ENCODE measurements at regions not wholly inside any gene's neighbourhood (a gene's known extent, or its start where the extent isn't known, plus 50 kb on each side); places are given as distances from the start of the nearest gene placed in this dataset.

GRCh38 chr5:133905424-133905823 is 63.0 kb downstream of the C5orf15 start:
- no peak for DNase-seq

GRCh38 chr5:133904641-133905040 is 63.8 kb downstream of the C5orf15 start:
- DNase-seq: no peak

DNA sequence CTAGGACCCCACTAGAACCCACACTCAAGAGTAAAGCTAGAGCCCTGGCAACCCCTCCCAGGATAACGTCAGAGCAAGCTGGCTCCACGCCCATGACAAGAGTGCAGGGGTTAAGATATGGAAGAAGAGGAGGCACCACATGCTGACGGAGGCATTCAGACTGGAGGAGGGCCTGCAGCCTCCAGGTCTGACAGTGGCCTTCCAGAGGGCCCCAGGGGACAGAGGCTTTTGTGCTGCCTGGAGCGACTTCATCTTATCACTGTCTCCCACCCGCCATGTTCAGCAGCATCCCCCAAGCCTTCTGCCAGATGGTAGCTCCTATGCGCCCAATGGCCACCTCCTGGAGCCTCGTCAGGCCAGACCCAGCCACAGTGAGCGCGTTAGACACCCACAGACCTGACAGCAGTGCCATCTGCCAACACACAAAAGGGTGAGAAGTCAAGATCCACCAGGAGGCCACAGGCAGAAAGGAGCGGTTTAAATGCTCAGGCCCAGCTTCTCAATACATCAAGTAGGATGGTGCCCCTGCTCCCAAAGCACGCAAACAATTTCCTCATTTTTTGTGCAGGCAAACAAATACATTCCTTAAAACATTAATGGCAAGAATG is 65.8 kb downstream of the C5orf15 start:
- no peak for DNase-seq

DNA sequence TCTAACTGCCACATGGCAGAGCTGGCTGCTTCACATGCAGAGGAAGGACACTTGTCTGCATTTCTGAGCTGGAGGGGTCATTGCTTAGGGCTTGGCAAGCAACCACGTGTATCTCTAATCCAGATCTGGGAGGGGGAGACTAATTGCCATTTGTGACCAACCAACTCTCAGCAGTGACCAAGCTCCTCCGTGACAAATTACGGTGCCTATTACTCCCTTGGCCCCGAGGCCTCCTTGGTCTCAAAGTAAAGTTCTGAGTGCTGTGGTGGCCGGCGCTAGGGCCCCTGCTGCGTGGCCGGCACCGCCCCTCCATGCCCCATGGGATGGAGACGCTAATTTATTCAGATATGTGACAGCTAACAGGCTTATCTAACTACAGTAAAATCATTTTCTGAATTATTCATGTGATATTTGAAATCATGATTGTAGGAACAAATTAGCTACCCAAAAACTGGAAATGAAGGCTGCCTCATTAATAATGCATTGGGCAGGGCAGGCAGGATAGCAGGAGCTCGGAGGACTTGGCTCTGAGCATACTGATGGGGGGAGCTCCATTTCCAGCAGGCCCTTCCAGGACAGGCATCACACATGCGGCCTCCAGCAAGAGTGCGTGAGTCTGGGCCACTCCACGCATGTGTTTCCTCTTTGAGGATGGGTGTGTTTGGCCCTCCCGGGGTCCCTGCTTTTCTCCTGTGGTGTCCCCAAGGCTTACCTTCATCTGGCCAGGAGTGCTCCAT is 67.7 kb downstream of the C5orf15 start:
- DNase-seq: no peak

- no peak for DNase-seq
Observed at GRCh38 chr5:133899506-133899905, 68.9 kb downstream of the C5orf15 start.

DNA sequence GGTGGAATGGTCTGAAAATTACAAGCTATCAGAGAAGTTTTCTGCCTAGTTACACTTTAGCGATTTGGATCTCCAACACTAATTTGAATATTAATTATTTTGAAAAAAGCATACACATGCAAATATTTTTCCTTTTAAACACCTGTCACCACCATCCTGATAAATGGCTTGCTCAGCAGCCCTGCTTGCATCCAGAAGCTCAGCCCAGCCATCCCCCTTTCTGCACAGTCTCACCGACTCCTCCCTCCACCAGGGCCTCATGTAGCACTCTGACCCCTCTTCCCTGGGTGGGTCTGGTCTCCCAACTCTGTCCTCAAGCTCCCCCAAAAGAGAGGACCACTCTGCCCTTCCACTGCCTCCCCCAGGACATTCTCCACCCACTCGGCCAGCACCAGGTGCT is 70.0 kb downstream of the C5orf15 start:
- DNase-seq: no peak

DNA sequence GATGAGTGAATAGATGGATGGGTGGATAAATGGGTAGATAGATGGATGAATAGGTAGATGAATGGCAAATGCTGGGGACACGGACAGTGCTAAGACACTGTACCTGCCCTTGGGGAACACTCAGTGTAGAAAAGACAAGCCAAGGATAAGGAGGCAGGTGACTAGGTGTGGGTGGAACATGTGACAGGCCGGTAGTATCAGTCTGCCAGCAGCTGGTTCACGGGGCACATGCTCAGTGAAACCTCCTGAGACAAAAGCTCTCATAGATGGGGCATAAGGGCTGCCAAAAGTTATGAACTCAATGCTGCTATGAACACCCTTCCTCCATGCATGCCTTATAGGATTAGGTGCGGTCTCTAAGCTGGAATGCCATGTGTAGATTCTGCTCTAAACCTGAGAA is 71.0 kb downstream of the C5orf15 start:
- DNase-seq: no peak

DNA sequence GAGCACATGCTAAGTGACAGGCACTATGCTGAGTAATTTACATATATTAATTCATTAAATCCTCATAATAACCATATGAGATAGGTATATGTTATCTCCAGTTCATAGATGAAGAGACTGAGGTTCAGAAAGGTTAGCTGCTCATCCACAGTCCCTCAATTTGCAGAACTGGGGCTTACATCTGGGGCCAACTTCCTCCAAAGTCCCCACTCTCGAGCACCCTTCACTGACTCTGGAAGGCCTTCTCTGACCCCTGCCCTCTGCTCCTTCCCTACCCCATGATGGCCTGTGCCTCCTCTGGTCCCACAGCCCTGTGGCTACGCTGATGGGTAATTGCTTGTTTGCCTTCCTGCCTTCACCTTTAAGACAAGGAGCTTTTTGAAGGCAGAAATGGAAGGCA is 71.6 kb downstream of the C5orf15 start:
- no peak for DNase-seq

GRCh38 chr5:133895979-133896845 is 72.2 kb downstream of the C5orf15 start:
- no peak for DNase-seq

DNA sequence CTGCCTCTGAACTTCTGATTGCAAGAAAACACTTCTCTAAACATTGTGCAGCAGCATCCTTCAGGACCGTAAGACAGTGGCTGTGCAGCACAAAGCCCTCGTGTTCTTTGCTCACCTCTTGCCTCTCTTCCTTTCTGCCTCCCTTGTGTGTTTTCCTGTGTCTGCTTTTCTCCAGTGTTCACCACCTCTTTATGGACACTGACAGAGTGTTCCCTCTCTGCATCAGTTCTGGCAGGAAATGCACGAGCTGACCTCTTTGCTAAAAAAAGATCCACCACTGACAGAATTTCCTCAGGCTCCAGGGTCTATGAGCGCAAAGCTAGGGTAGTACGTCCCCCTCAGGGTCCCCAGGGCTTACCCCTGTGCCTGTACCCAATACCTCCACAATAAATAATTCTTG is 74.3 kb downstream of the C5orf15 start:
- DNase-seq: no peak

- no peak for DNase-seq
Observed at GRCh38 chr5:133892774-133893173, 75.7 kb downstream of the C5orf15 start.

- no peak for DNase-seq
Observed at GRCh38 chr5:133892306-133892705, 76.1 kb downstream of the C5orf15 start.

DNA sequence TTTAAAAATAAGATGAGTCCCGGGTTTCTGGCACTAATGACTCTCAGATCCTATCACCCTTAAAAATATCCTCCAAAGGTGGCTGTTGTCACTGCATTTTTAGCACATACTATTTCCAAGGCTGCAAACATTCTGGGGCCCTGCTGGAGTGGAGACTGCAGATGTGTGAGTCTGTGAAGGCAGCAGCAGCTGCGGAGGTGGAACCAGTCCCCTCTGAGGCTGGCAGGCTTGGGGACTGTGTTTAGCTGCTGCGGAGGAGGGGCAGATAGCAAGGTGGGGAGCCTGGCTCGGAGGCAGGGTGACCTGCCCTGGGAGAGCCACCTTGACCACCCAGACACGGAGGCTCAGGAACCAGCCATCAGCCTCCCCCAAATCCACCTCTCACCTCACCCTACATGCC is 77.0 kb downstream of the C5orf15 start:
- no peak for DNase-seq

DNA sequence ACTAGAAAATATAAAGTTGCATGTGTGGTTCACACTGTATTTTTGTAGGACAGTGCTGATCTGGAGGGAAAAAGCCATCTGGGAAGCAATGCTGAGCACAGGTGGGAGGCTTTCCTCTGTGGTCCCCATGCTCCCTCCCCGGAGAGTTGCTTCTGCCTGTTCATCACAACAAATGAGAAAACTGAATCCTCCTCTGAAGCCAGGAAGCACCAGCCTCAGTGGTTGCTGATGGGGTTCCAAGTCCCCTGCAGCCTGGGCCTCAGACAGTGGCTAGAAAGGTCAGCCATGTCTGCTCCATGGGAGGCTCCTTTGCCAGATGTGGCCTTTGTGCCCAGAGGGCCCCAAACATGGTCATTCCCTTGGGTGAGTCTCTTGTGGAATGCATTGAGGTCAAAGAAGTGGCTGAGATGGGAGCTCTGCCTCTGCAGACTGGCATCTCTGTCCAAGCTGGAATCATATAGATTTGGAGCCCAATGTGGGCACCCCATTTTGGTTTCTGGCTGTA is 77.6 kb downstream of the C5orf15 start:
- no peak for DNase-seq

GRCh38 chr5:133890314-133890713 is 78.1 kb downstream of the C5orf15 start:
- no peak for DNase-seq

- DNase-seq: no peak
Observed at GRCh38 chr5:133889271-133889905, 79.0 kb downstream of the C5orf15 start.

- no peak for DNase-seq
Observed at GRCh38 chr5:133888625-133888991, 79.8 kb downstream of the C5orf15 start.

- no peak for DNase-seq
Observed at GRCh38 chr5:133885566-133885965, 82.9 kb downstream of the C5orf15 start.

DNA sequence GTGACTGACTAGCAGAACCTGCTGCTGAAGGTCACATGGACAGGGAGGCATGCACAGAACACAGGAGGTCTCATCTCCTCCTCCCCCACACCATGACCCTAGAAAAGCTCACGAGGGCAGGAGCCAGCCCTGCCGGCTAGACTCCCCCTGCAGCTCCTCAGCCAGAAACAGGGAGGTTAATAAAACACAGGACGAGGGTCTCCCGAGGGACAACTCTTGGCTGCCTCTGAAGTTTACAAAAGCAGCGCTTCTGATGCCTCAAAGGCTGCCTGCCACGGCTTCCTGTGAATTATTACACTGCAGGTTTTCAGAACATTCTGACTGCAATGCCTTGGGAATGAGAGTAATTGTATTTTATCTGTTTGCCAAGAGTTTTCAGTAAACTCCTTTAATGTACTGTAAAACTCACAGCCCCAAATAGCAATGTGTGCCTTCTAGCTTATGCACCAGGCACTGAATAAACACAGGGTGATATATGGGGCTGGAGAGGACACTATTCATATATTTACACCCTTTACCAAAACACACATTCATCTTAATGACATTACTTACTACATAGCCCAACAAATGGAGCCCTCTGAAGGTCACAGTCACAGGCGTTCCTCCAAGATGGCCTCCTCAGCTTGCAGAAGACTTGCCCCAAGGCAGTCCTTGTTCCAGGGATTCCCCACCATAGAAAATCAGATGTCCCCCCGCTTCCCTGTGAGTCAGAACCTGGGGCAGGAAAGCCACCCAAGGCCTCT is 83.7 kb downstream of the C5orf15 start:
- DNase-seq: no peak

DNA sequence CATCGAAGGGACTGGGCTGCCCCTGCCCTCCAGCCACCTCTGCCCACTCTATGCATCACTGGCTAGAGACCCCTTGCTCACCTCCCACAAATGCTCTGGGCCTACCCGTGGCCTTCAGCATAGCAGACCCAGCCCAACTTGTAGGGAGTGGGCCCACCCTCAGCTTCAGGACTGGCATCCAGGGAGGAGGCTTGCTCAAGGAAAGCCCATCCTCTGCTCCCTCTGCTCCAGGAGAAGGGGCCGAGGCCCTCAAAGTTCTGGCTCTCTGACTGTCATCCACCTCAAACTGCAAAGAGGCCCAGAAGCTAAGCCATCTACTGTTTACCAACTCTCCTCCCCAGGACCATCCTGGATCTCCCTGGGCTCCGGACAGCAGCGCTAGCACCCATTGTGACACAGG is 84.5 kb downstream of the C5orf15 start:
- DNase-seq: no peak

- DNase-seq: no peak
Observed at GRCh38 chr5:133882846-133883245, 85.6 kb downstream of the C5orf15 start.

DNA sequence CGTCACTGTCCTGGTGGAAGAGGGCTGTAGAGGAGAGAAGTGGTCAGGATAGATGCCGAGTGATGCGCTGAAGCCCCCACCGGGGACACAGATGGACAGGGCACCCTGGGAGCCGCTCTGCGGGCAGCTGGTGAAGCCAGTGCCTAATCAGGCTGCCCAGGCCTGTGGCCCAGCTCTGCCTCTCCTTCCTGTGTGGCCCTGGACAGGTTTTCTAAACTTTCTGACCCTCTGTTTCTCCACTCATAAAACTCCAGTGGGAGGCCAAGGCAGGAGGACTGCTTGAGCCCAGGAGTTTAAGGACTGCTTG is 86.1 kb downstream of the C5orf15 start:
- DNase-seq: no peak
